ENCODE measurements at regions not wholly inside any gene's neighbourhood (a gene's known extent, or its start where the extent isn't known, plus 50 kb on each side); places are given as distances from the start of the nearest gene placed in this dataset.

- no peak for DNase-seq (ENCODE audit: extremely low spot score, unreplicated experiment)
- Mint-ChIP-seq H3K4me3 (no peak overlapping the region), H3K36me3 (no peaks in the 10 kb centered on the region), H3K9me3 (no peaks in the 10 kb centered on the region), H3K4me1 (ENCODE audit: unreplicated experiment) (peaks cover 22% of the 10 kb centered on the region), H3K27ac (no peak overlapping the region), H3K27me3 (no peaks in the 10 kb centered on the region)
- no peak for TF ChIP-seq CTCF (conservative IDR thresholded peaks at IDR 0.05)
These were observed 133.6 kb upstream of the NPVF start for GRCh38 chr7:25361863-25362262.

- Mint-ChIP-seq H3K27me3 (peaks cover 6% of the 10 kb centered on the region), H3K4me3 (no peak overlapping the region), H3K9me3 (peaks cover 20% of the 10 kb centered on the region), H3K27ac (no peak overlapping the region), H3K4me1 (ENCODE audit: unreplicated experiment) (no peaks in the 10 kb centered on the region), H3K36me3 (peaks cover 5% of the 10 kb centered on the region)
- no peak for TF ChIP-seq CTCF (conservative IDR thresholded peaks at IDR 0.05)
- no peak for DNase-seq (ENCODE audit: extremely low spot score, unreplicated experiment)
These were observed 140.4 kb upstream of the NPVF start for GRCh38 chr7:25368599-25369201.

GRCh38 chr7:25369786-25370185 is 141.5 kb upstream of the NPVF start:
- Mint-ChIP-seq H3K27ac (no peak overlapping the region), H3K27me3 (peaks cover 6% of the 10 kb centered on the region), H3K9me3 (peaks cover 20% of the 10 kb centered on the region), H3K4me3 (no peak overlapping the region), H3K4me1 (ENCODE audit: unreplicated experiment) (no peaks in the 10 kb centered on the region), H3K36me3 (peaks cover 5% of the 10 kb centered on the region)
- no peak for DNase-seq (ENCODE audit: extremely low spot score, unreplicated experiment)
- no peak for TF ChIP-seq CTCF (conservative IDR thresholded peaks at IDR 0.05)

- Mint-ChIP-seq H3K27ac (no peak overlapping the region), H3K4me1 (ENCODE audit: unreplicated experiment) (peaks cover 10% of the 10 kb centered on the region), H3K9me3 (peaks cover 20% of the 10 kb centered on the region), H3K36me3 (peaks cover 5% of the 10 kb centered on the region), H3K4me3 (no peak overlapping the region), H3K27me3 (peaks cover 6% of the 10 kb centered on the region)
- DNase-seq (ENCODE audit: extremely low spot score, unreplicated experiment): no peak
- no peak for TF ChIP-seq CTCF (conservative IDR thresholded peaks at IDR 0.05)
These were observed 143.7 kb upstream of the NPVF start for GRCh38 chr7:25371972-25372371.

GRCh38 chr7:25375805-25376600 is 147.7 kb upstream of the NPVF start:
- Mint-ChIP-seq H3K27me3 (peaks cover 2% of the 10 kb centered on the region), H3K36me3 (peaks cover 5% of the 10 kb centered on the region), H3K4me3 (no peak overlapping the region), H3K27ac (no peak overlapping the region), H3K9me3 (peaks cover 20% of the 10 kb centered on the region), H3K4me1 (ENCODE audit: unreplicated experiment) (peaks cover 10% of the 10 kb centered on the region)
- no peak for DNase-seq (ENCODE audit: extremely low spot score, unreplicated experiment)
- TF ChIP-seq CTCF (conservative IDR thresholded peaks at IDR 0.05): no peak
